ENCODE measurements at regions not wholly inside any gene's neighbourhood (a gene's known extent, or its start where the extent isn't known, plus 50 kb on each side); places are given as distances from the start of the nearest gene placed in this dataset.

- no peaks in the 10 kb centered on the region for H3K79me2 ChIP-seq (ENCODE audit: insufficient read depth, low read length)
- TF ChIP-seq CTCF (IDR thresholded peaks at IDR 0.05; ENCODE audit: insufficient read depth, low read length, poor library complexity, severe bottlenecking) (no peak), EZH2phosphoT487 (conservative IDR thresholded peaks at IDR 0.05; ENCODE audit: low read length) (no peak)
- no peaks in the 10 kb centered on the region for H3F3A ChIP-seq (ENCODE audit: insufficient read depth)
- H3K36me3 ChIP-seq (ENCODE audit: low read length): no peaks in the 10 kb centered on the region
- H4K20me1 ChIP-seq (ENCODE audit: low read depth, low read length): no peaks in the 10 kb centered on the region
- H3K4me3 ChIP-seq (ENCODE audit: insufficient read depth, low read length, poor library complexity, severe bottlenecking): no peak overlapping the region
- H3K9me3 ChIP-seq (ENCODE audit: insufficient read depth, low read length): no peaks in the 10 kb centered on the region
- H2AFZ ChIP-seq (ENCODE audit: low read depth, low read length, severe bottlenecking): no peak overlapping the region
- H3K27me3 ChIP-seq (ENCODE audit: low read length): no peaks in the 10 kb centered on the region
- no peak overlapping the region for H3K27ac ChIP-seq (ENCODE audit: low read depth, low read length)
- H3K9ac ChIP-seq (ENCODE audit: low read length): no peak overlapping the region
- H3K9me2 ChIP-seq (replicated peaks; ENCODE audit: insufficient read depth, low read length): no peaks in the 10 kb centered on the region
- H3K4me2 ChIP-seq (ENCODE audit: low read depth, low read length, poor library complexity, severe bottlenecking): no peak overlapping the region
Measured at GRCh38 chr2:117502121-117502520, 312.4 kb upstream of the DDX18 start.

- Histone ChIP-seq H3K4me3 (ENCODE audit: insufficient read depth, low read length, poor library complexity, severe bottlenecking) (no peak overlapping the region), H3K79me2 (ENCODE audit: insufficient read depth, low read length) (no peaks in the 10 kb centered on the region), H3K27ac (ENCODE audit: low read depth, low read length) (no peak overlapping the region), H3F3A (ENCODE audit: insufficient read depth) (no peaks in the 10 kb centered on the region), H3K9me3 (ENCODE audit: insufficient read depth, low read length) (no peaks in the 10 kb centered on the region), H3K9ac (ENCODE audit: low read length) (no peak overlapping the region), H3K9me2 (replicated peaks; ENCODE audit: insufficient read depth, low read length) (no peaks in the 10 kb centered on the region), H3K36me3 (ENCODE audit: low read length) (no peaks in the 10 kb centered on the region), H2AFZ (ENCODE audit: low read depth, low read length, severe bottlenecking) (no peak overlapping the region), H3K4me2 (ENCODE audit: low read depth, low read length, poor library complexity, severe bottlenecking) (no peak overlapping the region), H4K20me1 (ENCODE audit: low read depth, low read length) (no peaks in the 10 kb centered on the region), H3K27me3 (ENCODE audit: low read length) (0 out of 2 replicates have a peak, but pooled peaks cover 4% of the 10 kb centered on the region)
- TF ChIP-seq EZH2phosphoT487 (conservative IDR thresholded peaks at IDR 0.05; ENCODE audit: low read length) (no peak), CTCF (IDR thresholded peaks at IDR 0.05; ENCODE audit: insufficient read depth, low read length, poor library complexity, severe bottlenecking) (no peak)
Measured at GRCh38 chr2:117512307-117512706, 302.2 kb upstream of the DDX18 start.

- Histone ChIP-seq H3K36me3 (ENCODE audit: low read length) (no peaks in the 10 kb centered on the region), H4K20me1 (ENCODE audit: low read depth, low read length) (no peaks in the 10 kb centered on the region), H3K9me2 (replicated peaks; ENCODE audit: insufficient read depth, low read length) (no peaks in the 10 kb centered on the region), H3K9ac (ENCODE audit: low read length) (no peak overlapping the region), H3K9me3 (ENCODE audit: insufficient read depth, low read length) (no peaks in the 10 kb centered on the region), H3K4me2 (ENCODE audit: low read depth, low read length, poor library complexity, severe bottlenecking) (no peak overlapping the region), H2AFZ (ENCODE audit: low read depth, low read length, severe bottlenecking) (no peak overlapping the region), H3K4me3 (ENCODE audit: insufficient read depth, low read length, poor library complexity, severe bottlenecking) (no peak overlapping the region), H3K79me2 (ENCODE audit: insufficient read depth, low read length) (no peaks in the 10 kb centered on the region), H3K27me3 (ENCODE audit: low read length) (0 out of 2 replicates have a peak, but pooled peaks cover 4% of the 10 kb centered on the region), H3F3A (ENCODE audit: insufficient read depth) (no peaks in the 10 kb centered on the region), H3K27ac (ENCODE audit: low read depth, low read length) (no peak overlapping the region)
- no peak for TF ChIP-seq EZH2phosphoT487 (conservative IDR thresholded peaks at IDR 0.05; ENCODE audit: low read length)
- TF ChIP-seq CTCF (IDR thresholded peaks at IDR 0.05; ENCODE audit: insufficient read depth, low read length, poor library complexity, severe bottlenecking): no peak
Measured at GRCh38 chr2:117514371-117514770, 300.1 kb upstream of the DDX18 start.
